KBM-7 (cell line): ENCODE measurements at regions not wholly inside any gene's neighbourhood (a gene's known extent, or its start where the extent isn't known, plus 50 kb on each side); places are given as distances from the start of the nearest gene placed in this dataset.
"Not testable (repeated sequence)": the region's sequence is repeated elsewhere in the genome, so short reads cannot be mapped to it uniquely, and the experiment has no call there.

ENCODE experiments used
- DNase-seq: peaks from one replicate; pipeline ENCODE4 v3.0.0-alpha.2; 2015
- in situ Hi-C: fragments of 300-500 bp; cut with MboI; formaldehyde crosslinking; loops from 2 replicates; pipeline ENCODE4 v1.14.3; 2020; ENCODE audit warnings: low sequenced_read_pairs, low pct_unique_long_range_greater_than_20kb, mixed read lengths

DNA sequence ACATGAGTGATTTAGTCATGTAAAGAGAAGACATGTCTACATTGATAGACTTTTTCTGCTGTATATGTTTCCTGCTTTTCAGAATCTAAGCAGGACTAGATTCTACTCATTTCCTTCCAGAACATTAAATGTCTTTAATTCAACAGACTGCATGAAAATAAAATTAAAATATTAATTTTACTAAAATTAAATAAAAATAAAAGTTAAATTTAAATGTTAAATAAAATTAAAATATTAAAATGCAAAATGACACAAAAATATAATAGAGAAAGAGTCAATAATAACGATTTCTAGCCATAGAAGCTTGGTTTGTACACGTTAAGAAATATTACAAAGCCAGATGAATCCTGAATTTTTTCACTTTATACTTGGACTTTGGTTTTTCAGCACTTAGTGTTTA, 552.8 kb upstream of the NR5A2 start:
- in situ Hi-C loops = loop anchor here (25.0 kb wide), 1 partner anchor 712 kb away; no protein-coding TSS in a partner anchor
- no peak for DNase-seq

GRCh38 chr1:199482426-199482825, 545.1 kb upstream of the NR5A2 start:
- in situ Hi-C loops = no loop called here

GRCh38 chr1:199489594-199489993, 537.9 kb upstream of the NR5A2 start:
- in situ Hi-C loops = no loop called here
- peak; percentile 16 for DNase-seq

More at GRCh38 chr1:199482426-199482825, 545.1 kb upstream of the NR5A2 start:
- no peak for DNase-seq

DNA sequence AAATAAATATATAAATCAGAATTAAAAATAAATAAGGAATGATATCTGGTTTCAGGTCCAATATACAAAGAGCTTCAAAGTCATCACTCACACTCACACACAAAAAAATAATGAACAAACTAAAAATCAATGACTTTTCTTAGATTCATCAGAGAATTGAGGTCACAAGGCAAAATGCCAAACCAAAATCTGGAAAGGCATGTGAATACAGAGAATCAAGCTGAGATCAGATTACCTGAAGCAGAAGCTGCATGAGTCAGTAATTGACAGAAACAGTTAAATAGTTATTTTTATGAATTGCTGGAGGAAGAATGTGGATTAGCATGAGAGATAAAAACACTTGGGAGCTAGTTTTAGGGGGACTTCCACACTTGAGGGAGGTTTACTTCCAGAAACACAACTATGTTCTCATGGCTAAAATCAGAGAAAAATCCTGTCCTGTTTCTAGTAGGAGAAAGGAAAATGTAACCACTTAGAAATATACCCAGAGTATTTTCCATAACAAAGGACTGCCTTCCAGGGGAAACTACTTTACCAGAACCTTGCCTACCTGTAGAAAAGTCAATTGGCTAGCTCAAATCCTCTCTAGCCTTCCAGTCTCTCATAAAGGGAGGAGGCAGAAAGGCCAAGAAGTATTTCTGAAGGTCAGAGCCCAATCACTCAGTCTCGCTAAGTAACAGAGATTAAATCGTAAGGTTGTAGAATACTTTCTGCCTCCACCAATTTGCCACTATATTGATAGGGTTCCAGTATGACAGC, 536.6 kb upstream of the NR5A2 start:
- no peak for DNase-seq

DNA sequence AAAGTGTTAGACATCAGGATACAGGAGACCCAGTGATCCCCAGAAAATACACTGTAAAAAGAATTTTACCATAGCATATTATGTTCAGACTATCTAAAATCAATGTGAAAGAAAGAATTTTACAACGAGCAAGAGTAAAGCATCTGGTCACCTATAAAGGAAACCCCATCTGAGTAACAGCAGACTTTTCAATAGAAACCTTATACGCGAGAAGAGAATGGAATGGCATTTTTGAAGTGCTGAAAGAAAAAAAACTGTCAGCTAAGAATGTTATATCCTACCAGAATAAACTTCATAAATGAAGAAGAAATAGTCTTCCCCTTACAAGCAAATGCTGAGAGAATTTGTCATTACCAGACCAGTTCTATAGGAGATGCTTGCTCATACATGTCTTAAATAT, 532.1 kb upstream of the NR5A2 start:
- in situ Hi-C loops = no loop called here
- DNase-seq = no peak

More for the DNA sequence above, 536.6 kb upstream of the NR5A2 start:
- in situ Hi-C loops = no loop called here

- peak; percentile 61 for DNase-seq
- in situ Hi-C loops = not testable (repeated sequence)
Measured at GRCh38 chr1:199498802-199499201, 528.7 kb upstream of the NR5A2 start.

GRCh38 chr1:199508072-199508471, 519.4 kb upstream of the NR5A2 start:
- DNase-seq = no peak
- in situ Hi-C loops = no loop called here

GRCh38 chr1:199508653-199509052, 518.9 kb upstream of the NR5A2 start:
- in situ Hi-C loops = no loop called here

DNA sequence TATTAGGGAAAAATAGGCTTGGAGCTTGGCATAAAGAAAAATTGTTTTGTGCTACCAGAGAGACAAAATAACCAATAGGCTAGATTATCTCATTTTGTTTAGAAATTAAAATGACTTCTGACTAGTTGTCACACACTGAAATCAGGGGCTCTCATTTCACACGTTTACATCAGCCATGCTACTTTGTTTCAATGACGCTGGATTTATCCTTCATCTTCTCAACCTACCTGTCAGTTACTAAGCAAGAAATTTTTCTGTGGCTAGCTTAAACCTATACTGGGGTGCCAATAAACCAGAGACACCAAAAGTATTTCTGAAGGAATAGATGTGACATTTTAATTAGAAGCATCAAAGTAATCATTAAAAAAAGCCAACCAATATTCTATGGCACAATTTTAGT, 518.1 kb upstream of the NR5A2 start:
- DNase-seq = no peak
- in situ Hi-C loops = no loop called here

More at GRCh38 chr1:199508653-199509052, 518.9 kb upstream of the NR5A2 start:
- DNase-seq = no peak

DNA sequence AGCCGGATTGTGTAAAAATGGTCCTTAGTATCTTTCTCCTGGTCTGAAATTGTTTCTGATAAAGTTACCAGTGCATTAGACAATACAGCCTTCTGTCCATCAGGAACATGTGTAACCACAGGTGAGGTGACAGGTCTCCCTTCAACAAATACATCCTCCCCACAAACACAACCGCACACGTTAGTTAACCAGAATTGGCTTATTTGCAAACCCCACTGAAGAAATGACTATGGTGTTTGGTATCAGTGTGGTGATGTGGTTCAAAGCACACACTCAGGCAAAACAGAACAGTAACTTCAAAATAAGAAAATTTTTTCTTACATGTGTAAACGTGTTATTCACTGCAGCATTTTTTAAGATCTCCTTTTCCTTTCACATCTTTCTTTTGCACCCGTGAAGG, 517.2 kb upstream of the NR5A2 start:
- in situ Hi-C loops = no loop called here
- DNase-seq = no peak

DNA sequence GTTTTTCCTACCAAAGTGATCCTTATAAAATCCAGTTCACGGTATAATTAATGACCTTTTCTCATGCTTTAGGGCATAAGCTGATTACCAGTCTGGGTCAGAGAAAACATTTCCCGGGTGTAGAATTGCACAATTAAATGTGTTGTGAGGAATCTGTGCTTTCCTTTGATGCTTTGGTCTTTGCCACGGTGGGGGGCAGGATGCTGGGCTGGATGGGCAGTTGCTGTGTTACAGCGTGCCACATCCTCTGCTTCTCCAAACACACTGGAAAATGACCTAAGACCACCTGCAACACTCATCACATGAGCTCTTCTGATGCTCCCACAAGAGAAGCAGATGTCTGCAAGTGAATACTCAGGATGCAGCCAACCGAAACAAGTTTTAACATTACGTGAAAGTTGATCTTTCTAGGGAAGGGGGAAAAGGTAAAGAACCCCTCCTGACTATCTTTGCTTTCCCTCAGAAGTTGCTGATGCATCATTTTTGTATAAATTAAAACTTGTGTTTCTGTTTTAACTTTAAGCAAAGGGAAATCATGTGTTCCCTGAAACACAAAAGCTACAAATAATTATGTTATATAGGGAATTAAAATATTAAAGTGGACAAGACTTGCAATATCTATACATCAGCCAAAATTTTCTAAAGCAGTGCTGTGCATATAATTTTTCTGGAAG, 515.3 kb upstream of the NR5A2 start:
- DNase-seq = no peak
- in situ Hi-C loops = no loop called here

DNA sequence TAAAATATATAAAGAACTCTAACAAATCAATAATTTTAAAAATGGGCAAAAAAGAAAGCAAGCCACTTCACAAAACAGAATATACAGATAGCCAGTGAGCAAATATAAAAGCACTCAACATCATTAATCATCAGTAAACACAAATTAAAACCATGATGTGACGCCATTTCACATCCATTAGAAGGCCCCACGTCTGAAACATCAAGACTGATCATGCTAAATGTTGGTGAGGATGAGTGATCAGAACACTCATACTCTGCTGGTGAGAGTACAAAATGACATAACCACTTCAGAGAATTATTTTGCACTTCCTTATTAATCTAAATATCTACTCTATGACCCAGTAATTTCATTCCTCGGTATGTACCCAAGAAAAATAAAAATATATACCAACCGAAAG, 512.2 kb upstream of the NR5A2 start:
- in situ Hi-C loops = no loop called here
- no peak for DNase-seq

GRCh38 chr1:199522338-199522737, 505.2 kb upstream of the NR5A2 start:
- in situ Hi-C loops = no loop called here
- no peak for DNase-seq

DNA sequence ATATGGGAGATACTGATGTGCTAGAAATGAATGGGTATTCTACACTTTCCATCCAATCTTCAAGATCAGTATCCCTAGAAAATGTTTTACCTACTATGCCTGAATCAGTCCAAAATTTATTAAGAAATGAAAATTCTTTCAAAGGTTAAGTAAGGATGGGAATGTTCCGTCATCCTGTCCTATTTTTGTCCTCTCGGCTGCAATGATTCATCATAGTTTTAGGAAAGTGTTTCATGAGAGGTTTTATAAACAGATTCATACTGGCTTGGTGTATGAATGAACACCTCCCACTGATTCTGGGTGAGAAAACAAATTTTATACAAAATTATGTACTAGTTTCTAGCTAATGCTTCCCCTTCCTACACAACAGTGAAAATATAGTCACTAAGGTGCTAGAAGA, 504.6 kb upstream of the NR5A2 start:
- no peak for DNase-seq
- in situ Hi-C loops = no loop called here

DNA sequence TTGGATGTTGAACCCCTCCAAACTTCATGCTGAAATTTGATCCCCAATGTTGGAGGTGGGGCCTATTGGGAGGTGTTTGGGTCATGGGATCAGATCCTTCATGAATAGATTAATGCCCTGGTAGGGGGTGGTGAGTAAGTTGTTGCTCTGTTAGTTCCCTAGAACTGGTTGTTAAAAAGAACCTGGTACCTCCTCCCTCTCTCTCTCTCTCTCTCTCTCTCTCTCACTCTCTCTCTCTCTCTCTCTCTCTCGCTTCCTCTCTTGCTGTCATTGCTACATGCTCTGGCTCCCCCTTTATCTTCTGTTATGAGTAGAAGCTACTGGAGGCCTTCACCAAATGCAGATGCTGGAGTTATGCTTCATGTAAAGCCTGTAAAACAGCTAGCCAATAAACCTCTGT, 498.2 kb upstream of the NR5A2 start:
- in situ Hi-C loops = loop anchor here (25.0 kb wide), 1 partner anchor 767 kb away; no protein-coding TSS in a partner anchor
- no peak for DNase-seq

DNA sequence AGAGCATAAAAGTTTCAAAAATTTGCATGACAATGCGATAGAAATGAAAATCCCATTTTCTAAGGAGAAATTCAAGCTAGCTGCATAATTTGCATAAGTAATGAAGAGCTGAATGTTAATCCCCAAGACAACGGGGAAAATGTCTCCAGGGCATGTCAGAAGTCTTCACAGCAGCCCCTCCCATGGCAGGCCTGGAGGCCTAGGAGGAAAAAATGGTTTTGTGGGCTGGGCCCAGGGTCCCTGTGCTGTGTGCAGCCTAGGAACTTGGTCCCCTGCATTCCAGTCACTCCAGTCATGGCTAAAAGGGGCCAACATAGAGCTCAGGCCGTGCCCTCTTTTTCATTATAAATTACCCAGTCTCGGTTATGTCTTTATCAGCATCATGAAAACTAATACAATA, 494.1 kb upstream of the NR5A2 start:
- not testable (repeated sequence) for DNase-seq
- in situ Hi-C loops = loop anchor here (25.0 kb wide), 1 partner anchor 771 kb away; no protein-coding TSS in a partner anchor

- peak; percentile 27 for DNase-seq
- in situ Hi-C loops = loop anchor here (25.0 kb wide), 1 partner anchor 783 kb away; no protein-coding TSS in a partner anchor
Measured at GRCh38 chr1:199545780-199546179, 481.7 kb upstream of the NR5A2 start.

DNA sequence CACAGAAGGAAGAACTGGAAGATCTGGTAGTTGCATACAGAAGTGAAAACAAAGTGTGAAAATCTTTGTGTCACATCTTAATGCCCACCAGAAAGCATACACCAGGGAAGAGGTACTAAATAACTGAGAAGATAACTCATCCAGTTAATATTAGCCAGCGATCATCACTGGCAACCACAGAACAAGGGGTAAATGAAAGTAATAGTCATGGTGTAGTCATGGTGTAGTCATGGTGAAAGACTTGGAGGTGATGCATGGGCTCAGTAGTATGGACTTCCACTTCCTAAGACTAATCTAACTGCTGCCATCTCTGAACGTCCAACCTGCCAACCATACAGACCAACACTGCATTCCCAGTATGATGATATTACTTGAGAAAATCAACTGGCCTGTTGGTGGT, 481.2 kb upstream of the NR5A2 start:
- no peak for DNase-seq
- in situ Hi-C loops = loop anchor here (25.0 kb wide), 1 partner anchor 784 kb away; no protein-coding TSS in a partner anchor

GRCh38 chr1:199549421-199549820, 478.1 kb upstream of the NR5A2 start:
- DNase-seq = no peak
- in situ Hi-C loops = loop anchor here (25.0 kb wide), 1 partner anchor 787 kb away; no protein-coding TSS in a partner anchor
